Epidermal melanocyte (primary cell): ENCODE measurements at regions not wholly inside any gene's neighbourhood (a gene's known extent, or its start where the extent isn't known, plus 50 kb on each side); places are given as distances from the start of the nearest gene placed in this dataset.
"Not testable (repeated sequence)": the region's sequence is repeated elsewhere in the genome, so short reads cannot be mapped to it uniquely, and the experiment has no call there.

Experiments
- DNase-seq: peaks from one replicate; pipeline ENCODE4 v3.0.0; 2011; ENCODE audit warnings: low spot score; ENCODE audit not compliant: insufficient read length

DNA sequence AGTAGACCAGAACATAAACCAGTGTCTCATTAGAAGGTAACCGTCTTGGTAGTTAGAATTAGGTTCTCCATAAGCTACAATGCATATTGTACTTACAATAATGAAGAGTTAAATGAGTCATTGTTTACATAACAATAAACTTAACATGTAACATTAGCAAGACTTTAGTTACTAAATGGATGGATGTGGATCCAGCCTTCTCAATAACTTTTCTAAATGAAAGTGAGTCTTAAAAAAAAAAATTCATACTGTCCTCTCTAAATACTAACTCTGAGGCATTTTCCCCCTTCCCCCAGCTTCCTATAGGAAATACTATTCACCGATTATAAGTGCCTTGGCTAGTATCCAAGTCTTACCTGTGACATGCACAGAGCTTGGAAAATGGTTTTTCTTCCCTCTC lies 155.3 kb downstream of the CYB561 start:
- DNase-seq = no peak

DNA sequence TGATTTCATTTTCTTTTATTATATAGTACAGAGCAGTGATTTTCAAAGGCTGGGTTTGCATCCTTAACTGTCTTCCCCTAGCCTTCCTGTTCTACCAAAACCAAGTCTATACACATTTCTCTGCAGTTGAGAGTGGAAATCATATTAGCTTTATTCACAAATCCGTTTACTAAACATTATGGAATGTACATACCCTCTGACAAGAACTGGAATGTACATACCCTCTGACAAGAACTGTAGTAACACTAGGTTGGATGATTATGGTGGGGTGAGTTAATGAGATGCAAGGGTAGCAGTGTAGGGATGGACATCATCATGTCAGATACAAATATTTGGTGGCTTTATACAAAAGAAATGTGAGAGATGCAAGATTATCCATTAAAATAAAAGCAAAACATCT lies 154.8 kb downstream of the CYB561 start:
- no peak for DNase-seq

DNA sequence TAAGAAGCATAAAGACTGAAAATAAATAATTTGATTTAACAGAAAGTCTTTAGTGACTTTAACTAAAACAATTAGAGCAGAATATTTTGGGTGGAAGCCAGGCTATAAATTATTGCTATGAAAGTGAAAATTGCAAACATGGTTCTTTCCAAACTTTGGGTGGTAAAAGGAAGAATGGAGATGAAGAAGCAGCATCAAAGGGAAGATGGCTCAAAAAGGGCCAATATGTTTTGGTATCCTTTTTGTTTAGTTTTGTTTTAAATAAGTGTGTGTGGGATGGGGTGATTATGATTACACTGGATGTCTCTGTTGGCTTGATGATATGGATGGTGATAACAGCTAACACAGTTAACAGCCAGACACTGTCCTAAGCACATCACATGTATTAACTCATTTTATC lies 153.7 kb downstream of the CYB561 start:
- DNase-seq = no peak

DNA sequence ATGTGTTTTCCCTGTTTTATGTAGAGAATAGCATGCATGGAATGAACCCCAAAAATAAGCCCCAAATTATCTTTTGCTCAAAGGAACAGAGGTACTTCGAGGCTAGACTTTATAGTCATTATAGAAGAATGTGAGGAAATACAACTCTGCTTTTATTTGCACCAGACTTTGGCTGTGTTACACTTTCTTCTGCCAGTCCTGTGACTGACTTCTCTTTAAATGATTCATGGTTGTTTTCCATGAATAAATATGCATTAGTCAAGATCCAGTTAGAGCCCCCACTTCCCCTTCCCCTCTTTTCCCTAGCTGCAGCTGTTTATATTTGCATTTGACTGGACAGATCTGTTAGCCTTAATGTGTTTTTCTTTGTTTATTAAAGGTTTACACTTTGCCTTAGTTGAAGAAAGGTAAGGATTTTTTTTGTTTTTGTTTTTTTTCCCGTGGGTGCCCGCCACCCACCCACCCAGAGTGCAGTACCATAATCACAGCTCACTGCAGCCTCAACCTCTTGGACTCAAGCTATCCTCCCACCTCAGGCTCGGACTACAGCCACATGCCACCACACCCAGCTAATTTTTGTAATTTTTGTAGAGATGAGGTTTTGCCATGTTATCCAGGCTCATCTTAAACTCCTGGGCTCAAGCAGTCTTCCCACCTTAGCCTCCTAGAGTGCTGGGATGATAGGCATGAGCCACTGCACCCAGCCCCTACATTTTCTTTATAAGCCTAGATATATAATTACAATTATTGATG lies 152.6 kb downstream of the CYB561 start:
- no peak for DNase-seq

DNA sequence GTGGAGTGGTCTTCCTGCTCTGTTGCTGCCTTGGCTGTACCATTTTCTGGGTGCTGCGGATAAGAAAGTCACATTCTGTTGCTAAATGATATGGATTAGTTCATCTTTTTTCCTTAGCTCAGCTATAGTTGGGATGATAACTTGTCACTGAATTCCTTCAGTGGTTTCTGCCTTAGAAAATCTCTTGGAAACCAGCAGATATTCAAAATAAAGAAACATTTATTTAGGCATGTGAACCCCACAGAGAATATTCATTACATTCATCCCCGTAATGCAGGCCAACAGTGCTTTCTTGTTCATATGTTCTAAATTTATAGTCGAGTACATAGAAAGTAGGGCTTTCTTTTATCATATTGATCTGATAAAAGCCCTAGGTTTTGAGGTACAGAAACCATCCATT lies 151.3 kb downstream of the CYB561 start:
- no peak for DNase-seq

DNA sequence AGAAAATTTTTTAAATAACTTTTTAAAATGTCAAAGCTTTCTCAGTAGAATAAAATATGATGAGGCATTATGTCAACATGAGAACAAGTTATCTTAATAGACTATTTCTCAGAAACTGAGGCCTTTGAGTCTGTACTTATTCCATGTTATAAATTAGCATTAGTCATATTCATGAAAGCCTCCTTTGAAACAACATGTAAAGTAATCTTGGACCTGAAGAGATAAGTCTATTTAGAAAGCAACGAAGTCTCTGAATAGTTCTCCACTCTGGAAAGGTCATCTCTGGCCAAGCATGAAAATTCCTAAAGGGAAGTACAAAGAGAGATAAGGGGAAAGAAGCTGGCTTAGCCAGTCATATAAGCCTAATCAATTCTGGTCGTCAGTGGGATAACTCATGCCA lies 150.8 kb downstream of the CYB561 start:
- DNase-seq = no peak

DNA sequence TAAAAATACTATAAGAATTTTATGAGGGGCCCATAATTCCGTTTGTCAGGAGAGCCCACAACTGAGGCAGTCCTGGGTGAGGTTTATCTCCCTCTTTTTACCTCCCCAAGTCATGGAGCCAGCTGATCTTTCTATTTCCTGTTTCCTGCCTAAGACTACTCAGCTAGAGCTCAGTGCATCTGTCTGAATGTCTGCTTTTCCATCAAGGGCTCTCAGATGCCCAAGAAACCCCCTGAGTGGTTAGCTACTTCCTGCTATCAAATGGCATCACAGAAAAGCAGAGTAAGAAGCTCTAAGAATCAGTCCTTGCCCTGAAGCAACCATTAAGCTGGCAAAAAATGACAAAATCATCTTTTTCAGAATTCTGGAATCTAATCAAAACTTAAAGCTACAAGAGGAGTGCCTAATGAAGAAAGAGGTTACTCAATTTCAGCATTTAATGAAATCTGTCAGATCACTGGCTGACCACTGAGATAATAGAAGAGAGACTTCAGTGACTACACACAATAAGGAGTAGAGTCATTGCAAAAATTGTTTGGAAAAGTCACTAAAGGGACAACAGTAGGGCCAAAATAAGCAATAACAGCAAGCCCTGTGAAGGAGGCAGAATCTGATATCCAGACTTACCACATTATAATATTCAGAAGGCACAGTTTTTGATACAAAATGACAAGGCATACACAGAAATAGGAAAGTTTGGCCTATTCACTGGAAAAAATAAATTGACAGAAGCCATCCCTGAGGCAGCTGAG lies 150.1 kb downstream of the CYB561 start:
- no peak for DNase-seq

DNA sequence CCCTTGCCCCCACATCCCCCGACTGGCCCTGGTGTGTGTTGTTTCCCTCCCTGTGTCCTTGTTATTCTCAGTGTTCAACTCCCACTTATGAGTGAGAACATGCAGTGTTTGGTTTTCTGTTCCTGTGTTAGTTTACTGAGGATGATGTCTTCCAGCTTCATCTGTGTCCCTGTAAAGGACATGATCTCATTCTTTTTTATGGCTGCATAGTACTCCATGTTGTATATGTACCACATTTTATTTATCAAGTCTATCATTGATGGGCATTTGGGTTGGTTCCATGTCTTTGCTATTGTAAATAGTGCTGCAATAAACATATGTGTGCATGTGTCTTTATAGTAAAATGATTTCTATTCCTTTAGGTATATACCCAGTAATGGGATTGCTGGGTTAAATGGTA lies 147.2 kb downstream of the CYB561 start:
- not testable (repeated sequence) for DNase-seq

DNA sequence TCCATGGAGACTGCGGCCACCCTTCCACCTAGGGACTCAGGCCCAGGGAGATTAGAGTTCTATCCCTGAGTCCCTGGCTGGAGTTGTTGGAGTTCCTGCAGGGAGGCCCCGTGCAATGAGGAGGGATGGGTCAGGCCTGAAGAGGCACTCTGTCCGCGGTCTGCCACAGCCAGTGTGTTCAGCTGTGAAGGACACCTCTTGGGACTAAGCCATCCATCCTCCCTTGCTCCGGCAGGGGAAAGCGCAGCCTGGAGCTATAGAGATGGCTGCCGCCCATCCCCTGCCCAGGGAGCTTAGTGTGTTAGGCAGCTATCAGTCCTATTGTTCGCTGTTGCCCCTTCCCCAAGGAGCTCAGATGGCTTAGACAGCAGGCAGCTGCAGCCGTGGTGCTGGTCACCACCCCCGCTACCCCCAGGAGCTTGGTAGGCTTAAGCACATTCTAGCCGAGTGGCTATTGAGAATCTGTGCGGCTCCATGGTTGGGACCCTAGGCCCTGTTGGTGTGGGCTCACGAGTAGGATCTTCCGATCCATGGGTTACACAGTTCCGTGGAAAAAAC lies 141.3 kb downstream of the CYB561 start:
- DNase-seq = no peak

DNA sequence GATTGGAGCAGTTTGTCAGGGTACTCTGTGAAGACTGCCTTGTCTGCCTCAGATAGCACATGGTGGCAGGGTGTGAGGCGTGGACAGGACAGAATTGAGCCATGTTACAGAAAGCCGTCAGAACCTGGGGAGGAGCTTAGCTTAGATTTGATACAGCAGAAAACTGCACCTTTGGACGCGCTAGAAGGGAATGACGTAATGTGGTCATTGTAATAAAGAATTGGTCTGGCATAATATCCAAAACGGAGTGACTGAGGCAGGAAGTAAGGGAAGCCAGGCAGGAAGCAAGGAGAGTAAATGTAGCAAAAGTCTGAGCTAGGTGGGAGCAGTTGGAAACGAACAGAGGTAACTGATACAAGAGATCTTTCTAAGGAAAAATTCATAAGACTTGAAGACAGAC lies 140.2 kb downstream of the CYB561 start:
- DNase-seq = no peak

DNA sequence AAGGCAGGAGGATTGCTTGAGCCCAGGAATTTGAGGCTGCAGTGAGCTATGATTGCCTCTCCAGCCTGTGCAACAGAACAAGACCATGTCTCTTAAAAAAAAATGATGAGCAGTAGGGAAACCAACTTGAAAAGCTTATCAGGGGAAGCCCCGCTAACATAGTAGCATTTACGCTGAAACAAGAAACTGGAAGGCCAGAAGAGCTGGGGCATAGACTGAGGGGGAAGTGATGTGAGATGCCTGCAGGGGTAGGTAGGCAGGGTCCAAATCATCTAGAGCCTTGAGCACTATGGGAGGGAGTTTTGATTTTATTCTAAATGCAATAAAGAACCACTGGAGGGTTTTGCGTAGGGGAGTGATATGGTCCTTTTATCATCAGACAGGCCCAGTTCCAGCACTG lies 139.3 kb downstream of the CYB561 start:
- DNase-seq = no peak

DNA sequence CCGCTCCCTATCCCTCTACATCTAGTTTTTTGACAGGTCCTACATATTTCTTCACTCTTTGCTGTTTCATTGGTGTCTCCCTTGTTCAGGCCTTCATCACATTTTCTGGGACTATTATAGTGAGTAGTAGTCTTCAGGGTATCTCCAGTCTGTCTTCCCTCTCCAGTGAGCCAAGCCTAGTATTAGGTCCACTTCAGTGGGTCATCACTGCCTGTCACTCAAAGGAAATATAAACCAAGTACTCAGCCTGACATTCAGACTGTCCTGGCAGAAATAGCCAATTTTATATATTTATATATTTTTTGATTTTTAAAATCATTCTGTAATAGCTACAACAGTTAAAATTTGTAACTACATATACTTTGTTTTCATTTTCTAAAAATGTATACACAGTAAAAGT lies 137.8 kb downstream of the CYB561 start:
- no peak for DNase-seq

DNA sequence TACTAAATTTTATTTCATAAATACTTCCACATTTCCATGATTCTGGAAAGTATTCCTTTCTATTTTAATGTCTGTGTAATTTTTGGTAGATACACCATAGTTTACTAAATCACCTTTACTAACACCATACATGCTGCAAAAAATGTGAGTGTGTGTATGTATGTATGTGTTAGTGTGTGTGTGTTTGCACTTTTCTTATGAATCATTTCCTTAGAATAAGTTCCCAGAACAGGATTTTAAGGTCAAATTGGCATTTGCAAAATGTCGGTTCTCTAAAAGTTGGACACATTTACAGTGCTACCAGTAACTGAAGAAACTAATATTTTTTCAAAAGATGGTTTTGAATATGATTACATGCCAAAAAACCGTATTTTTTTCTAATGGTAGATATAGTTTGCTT lies 137.1 kb downstream of the CYB561 start:
- DNase-seq = no peak

DNA sequence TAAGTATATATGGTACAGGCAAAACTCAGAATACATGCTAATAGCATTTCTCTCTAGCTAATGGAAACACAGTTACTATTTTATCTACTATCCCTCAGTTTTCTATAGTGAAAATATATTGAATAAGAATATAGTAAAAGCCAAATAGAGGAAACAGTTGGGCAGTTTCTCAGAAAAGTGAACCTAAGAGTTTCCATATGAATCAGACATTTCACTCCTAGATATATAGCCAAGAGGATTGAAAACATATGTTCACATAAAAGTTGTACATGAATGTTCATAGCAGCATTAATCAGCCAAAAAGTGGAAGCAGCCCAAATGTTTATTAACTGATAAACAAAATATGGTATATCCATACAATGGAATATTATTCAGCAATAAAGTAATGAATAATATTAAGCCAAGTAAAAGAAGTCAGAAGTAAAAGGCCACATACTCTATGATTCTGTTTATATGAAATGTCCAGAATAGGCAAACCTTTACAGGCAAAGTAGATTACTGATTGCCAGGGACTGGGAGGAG lies 134.6 kb downstream of the CYB561 start:
- no peak for DNase-seq

DNA sequence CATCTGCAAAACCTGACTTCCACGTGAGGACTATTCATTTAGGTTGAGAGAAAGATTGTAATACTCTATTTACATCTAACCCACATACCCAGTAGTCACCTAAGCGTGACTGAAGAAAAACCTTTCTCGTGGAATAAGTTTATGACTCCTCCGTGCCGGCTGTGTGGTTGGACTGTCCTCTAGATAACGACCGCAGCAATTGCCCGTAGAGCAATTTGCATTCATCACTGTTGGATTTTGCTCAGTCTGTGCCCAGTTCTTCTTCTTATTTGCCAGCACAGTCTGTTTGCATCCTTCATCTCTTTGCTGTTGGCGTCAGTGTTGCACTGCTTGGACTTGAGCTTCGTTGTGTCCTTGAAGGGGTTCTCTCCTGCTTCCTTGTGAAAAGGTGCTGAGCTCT lies 131.3 kb downstream of the CYB561 start:
- DNase-seq = no peak

DNA sequence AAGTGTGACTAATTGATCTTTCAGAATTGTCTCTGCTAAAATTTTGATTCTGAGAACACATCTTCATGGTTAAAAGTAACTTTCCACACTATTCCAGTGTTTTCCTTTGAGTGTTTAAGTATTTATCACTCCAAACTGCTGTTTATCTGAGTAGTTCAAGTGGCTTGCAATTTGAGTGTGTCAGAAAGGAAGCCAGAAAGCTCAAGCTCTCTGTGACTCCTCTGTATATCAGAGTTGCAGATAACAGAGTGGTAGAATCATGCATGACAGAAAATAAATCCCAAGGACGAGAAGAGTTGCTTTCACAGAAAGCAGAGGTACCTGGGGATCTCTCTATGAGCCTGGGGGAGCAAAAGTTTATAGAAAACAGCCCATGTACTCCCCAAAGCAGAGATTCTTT lies 130.0 kb downstream of the CYB561 start:
- DNase-seq = no peak

DNA sequence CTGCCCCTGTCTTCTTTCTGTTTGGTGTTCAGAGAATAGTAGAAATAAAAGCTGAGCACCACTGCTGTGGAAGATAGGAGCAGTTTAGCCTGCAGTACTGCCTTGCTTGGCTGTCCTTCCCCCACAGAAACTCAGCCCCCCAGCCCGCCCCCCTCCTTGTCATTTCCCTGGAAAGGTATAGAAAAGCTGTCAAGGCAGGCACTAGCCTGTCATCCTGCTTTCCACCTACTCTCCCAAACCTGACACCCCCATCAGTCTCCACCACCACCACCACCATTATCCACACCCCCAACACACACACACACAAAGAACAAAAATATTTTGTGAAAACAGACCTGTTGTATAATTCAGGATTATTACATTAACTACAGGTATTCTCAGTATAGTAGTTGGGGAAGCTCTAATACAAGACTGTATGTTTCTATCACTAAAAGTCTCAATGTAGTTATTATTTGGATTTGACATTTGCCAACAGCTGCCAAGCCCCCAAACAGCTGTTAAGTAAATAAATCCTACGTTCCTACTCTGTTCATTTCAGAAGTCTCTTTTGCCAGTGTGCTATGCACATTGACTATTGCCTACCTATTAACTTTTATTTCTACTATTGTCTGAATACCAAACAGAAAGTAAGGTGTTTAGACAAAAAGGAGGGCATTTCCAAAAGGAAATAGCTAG lies 128.8 kb downstream of the CYB561 start:
- no peak for DNase-seq

DNA sequence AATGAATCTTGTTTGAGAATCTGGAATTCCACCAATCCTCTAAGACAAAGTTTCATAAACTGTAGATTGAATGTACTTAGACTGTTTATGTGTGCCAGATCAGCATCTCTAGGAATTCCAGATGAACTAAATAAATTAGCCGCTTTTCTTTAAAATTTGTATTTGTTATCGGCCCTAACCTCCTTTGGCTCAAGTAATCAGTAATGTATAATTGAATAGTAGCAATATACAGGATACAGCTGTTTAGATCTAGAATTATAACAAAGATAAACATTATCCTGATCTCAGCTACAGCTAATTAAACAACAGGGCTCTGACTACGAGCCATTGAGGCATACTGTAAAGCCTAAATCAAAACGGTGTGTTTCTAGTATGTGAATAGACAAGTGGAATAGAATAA lies 120.3 kb downstream of the CYB561 start:
- DNase-seq = no peak

DNA sequence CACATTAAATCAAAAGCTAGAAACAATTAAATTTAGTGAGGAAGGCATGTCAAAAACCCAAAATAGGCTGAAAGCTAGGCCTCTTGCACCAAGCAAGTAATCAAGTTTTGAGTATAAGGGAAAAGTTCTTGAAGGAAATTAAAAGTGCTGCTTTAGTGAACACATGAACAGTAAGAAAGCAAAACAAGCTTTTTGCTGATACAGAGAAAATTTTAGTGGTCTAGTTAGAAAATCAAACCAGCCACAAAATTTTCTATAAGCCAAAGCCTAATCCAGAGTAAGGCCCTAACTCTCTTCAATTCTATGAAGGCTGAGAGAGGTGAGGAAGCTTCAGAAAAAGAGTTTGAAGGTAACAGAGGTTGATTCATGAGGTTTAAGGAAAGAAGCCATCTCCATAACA lies 116.2 kb downstream of the CYB561 start:
- no peak for DNase-seq

DNA sequence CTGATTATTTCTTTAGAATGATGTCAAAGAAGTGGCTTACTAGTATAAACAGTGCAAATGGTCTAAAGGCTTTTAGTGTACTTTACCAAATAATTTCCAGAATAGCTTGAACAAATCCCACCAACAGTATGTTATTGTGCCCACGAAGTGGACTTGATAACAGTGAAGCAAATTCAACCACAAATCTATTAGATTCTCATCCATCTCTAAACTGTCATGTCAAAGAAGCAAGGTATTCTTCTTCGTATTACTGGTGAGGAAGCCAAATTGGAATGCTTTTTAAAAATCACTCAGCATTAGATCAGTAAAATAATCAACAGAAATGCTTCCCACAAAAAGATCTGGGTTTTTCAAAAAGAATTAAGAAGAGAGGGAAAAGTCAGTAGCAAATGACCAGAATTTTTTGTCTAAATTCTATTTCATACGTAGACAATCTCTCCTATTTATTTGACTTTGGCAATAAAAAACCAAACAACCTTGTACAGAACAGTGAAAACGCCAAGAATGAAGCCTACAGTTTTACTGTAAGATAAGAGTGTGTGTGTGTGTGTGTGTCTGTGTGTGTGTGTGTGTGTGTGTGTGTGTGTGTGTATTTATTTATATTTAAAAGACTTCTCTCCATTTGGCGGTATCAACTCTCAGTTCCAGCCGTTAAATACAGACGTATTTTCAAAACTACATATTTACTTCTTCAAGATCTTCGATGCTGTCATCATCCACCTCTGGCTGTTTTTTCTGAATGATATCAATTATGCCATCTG lies 114.6 kb downstream of the CYB561 start:
- DNase-seq = no peak

DNA sequence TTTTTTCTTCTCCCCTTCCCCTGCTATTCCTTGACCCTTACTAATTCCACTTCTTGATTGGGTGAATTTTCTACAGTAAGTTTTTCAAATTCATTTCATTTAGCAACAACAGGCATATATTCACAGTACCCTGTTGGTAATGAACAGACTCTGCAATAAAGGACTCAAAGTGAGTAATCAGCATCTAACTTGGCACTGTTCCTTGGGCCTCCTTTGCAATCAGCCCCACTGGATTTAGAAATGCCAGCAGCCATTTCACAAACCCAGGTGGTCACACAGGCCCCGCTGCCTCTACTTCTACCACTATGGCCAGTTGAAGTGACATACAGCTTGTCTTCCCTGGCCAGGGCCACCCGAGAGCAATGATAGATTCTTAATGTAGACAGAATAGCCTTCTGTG lies 113.8 kb downstream of the CYB561 start:
- DNase-seq = no peak
